Stimulated activated naive CD8-positive, alpha-beta T cell treated with anti-CD3 and anti-CD28 coated beads, Interleukin-15, Interleukin-2, amounts not matched to agents 100 ng/mL and 50 ng/mL, for 24 hours (primary cell): ENCODE measurements at regions not wholly inside any gene's neighbourhood (a gene's known extent, or its start where the extent isn't known, plus 50 kb on each side); places are given as distances from the start of the nearest gene placed in this dataset.

ENCODE experiments used
- H3K27ac Mint-ChIP-seq: one replicate; pipeline ENCODE4 v1.8.0; 2021; ENCODE audit warnings: mild to moderate bottlenecking, mixed read lengths
- H3K27me3 Mint-ChIP-seq: one replicate; pipeline ENCODE4 v1.8.0; 2021; ENCODE audit warnings: mixed read lengths
- H3K36me3 Mint-ChIP-seq: one replicate; pipeline ENCODE4 v1.8.0; 2021; ENCODE audit warnings: low read depth, mixed read lengths
- H3K4me1 Mint-ChIP-seq: one replicate; pipeline ENCODE4 v1.8.0; 2021; ENCODE audit warnings: low read depth, mixed read lengths
- H3K4me3 Mint-ChIP-seq: one replicate; pipeline ENCODE4 v1.8.0; 2021; ENCODE audit warnings: mild to moderate bottlenecking, mixed read lengths
- H3K9me3 Mint-ChIP-seq: one replicate; pipeline ENCODE4 v1.8.0; 2021; ENCODE audit warnings: mixed read lengths

- no peak overlapping the region for H3K27ac Mint-ChIP-seq
- no peaks in the 10 kb centered on the region for H3K27me3 Mint-ChIP-seq
- H3K4me1 Mint-ChIP-seq = no peaks in the 10 kb centered on the region
- H3K9me3 Mint-ChIP-seq = peaks cover 18% of the 10 kb centered on the region
- no peak overlapping the region for H3K4me3 Mint-ChIP-seq
- H3K36me3 Mint-ChIP-seq = no peaks in the 10 kb centered on the region
Observed at GRCh38 chr13:90542959-90543505, 804.5 kb upstream of the MIR17HG start.

- Mint-ChIP-seq H3K27me3 (no peaks in the 10 kb centered on the region), H3K4me3 (no peak overlapping the region), H3K9me3 (peaks cover 30% of the 10 kb centered on the region), H3K36me3 (no peaks in the 10 kb centered on the region), H3K27ac (no peak overlapping the region), H3K4me1 (no peaks in the 10 kb centered on the region)
Observed at GRCh38 chr13:90545070-90545840, 802.2 kb upstream of the MIR17HG start.

- no peak overlapping the region for H3K4me3 Mint-ChIP-seq
- H3K9me3 Mint-ChIP-seq = peaks cover 36% of the 10 kb centered on the region
- H3K27me3 Mint-ChIP-seq = no peaks in the 10 kb centered on the region
- no peaks in the 10 kb centered on the region for H3K36me3 Mint-ChIP-seq
- H3K27ac Mint-ChIP-seq = no peak overlapping the region
- H3K4me1 Mint-ChIP-seq = no peaks in the 10 kb centered on the region
Observed at GRCh38 chr13:90547272-90547790, 800.2 kb upstream of the MIR17HG start.

- H3K4me1 Mint-ChIP-seq = no peaks in the 10 kb centered on the region
Observed at GRCh38 chr13:90551253-90551652, 796.2 kb upstream of the MIR17HG start.

GRCh38 chr13:90552702-90553101 lies 794.8 kb upstream of the MIR17HG start:
- H3K4me1 Mint-ChIP-seq = no peaks in the 10 kb centered on the region
- no peak overlapping the region for H3K4me3 Mint-ChIP-seq
- H3K27ac Mint-ChIP-seq = no peak overlapping the region

More at GRCh38 chr13:90551253-90551652, 796.2 kb upstream of the MIR17HG start:
- no peaks in the 10 kb centered on the region for H3K36me3 Mint-ChIP-seq
- H3K27ac Mint-ChIP-seq = no peak overlapping the region
- peaks cover 43% of the 10 kb centered on the region for H3K9me3 Mint-ChIP-seq
- no peak overlapping the region for H3K4me3 Mint-ChIP-seq
- no peaks in the 10 kb centered on the region for H3K27me3 Mint-ChIP-seq

GRCh38 chr13:90553159-90553558 lies 794.3 kb upstream of the MIR17HG start:
- no peaks in the 10 kb centered on the region for H3K36me3 Mint-ChIP-seq
- H3K27ac Mint-ChIP-seq = no peak overlapping the region
- no peaks in the 10 kb centered on the region for H3K27me3 Mint-ChIP-seq
- peaks cover 37% of the 10 kb centered on the region for H3K9me3 Mint-ChIP-seq
- H3K4me1 Mint-ChIP-seq = no peaks in the 10 kb centered on the region
- H3K4me3 Mint-ChIP-seq = no peak overlapping the region

More at GRCh38 chr13:90552702-90553101, 794.8 kb upstream of the MIR17HG start:
- Mint-ChIP-seq H3K36me3 (no peaks in the 10 kb centered on the region), H3K9me3 (peaks cover 39% of the 10 kb centered on the region), H3K27me3 (no peaks in the 10 kb centered on the region)

GRCh38 chr13:90557626-90558025 lies 789.9 kb upstream of the MIR17HG start:
- Mint-ChIP-seq H3K9me3 (peaks cover 35% of the 10 kb centered on the region), H3K4me3 (no peak overlapping the region), H3K4me1 (no peaks in the 10 kb centered on the region), H3K27ac (no peak overlapping the region), H3K36me3 (no peaks in the 10 kb centered on the region), H3K27me3 (no peaks in the 10 kb centered on the region)

GRCh38 chr13:90562443-90562842 lies 785.0 kb upstream of the MIR17HG start:
- H3K4me3 Mint-ChIP-seq = no peak overlapping the region
- peaks cover 30% of the 10 kb centered on the region for H3K9me3 Mint-ChIP-seq
- no peaks in the 10 kb centered on the region for H3K36me3 Mint-ChIP-seq
- no peak overlapping the region for H3K27ac Mint-ChIP-seq
- H3K27me3 Mint-ChIP-seq = no peaks in the 10 kb centered on the region
- H3K4me1 Mint-ChIP-seq = no peaks in the 10 kb centered on the region

- Mint-ChIP-seq H3K36me3 (no peaks in the 10 kb centered on the region), H3K4me1 (no peaks in the 10 kb centered on the region), H3K27ac (no peak overlapping the region), H3K9me3 (peaks cover 15% of the 10 kb centered on the region), H3K4me3 (no peak overlapping the region), H3K27me3 (no peaks in the 10 kb centered on the region)
Observed at GRCh38 chr13:90564096-90564495, 783.4 kb upstream of the MIR17HG start.

GRCh38 chr13:90564566-90564965 lies 782.9 kb upstream of the MIR17HG start:
- H3K27ac Mint-ChIP-seq = no peak overlapping the region
- H3K9me3 Mint-ChIP-seq = peaks cover 12% of the 10 kb centered on the region
- no peak overlapping the region for H3K4me3 Mint-ChIP-seq
- no peaks in the 10 kb centered on the region for H3K36me3 Mint-ChIP-seq
- no peaks in the 10 kb centered on the region for H3K27me3 Mint-ChIP-seq
- H3K4me1 Mint-ChIP-seq = no peaks in the 10 kb centered on the region

GRCh38 chr13:90565985-90566713 lies 781.3 kb upstream of the MIR17HG start:
- no peak overlapping the region for H3K27ac Mint-ChIP-seq
- H3K4me1 Mint-ChIP-seq = no peaks in the 10 kb centered on the region
- H3K4me3 Mint-ChIP-seq = no peak overlapping the region
- no peaks in the 10 kb centered on the region for H3K27me3 Mint-ChIP-seq
- H3K9me3 Mint-ChIP-seq = peaks cover 12% of the 10 kb centered on the region
- no peaks in the 10 kb centered on the region for H3K36me3 Mint-ChIP-seq

- Mint-ChIP-seq H3K36me3 (no peaks in the 10 kb centered on the region), H3K27ac (no peak overlapping the region), H3K27me3 (no peaks in the 10 kb centered on the region), H3K9me3 (peaks cover 8% of the 10 kb centered on the region), H3K4me3 (no peak overlapping the region), H3K4me1 (no peaks in the 10 kb centered on the region)
Observed at GRCh38 chr13:90568165-90568564, 779.3 kb upstream of the MIR17HG start.

- no peaks in the 10 kb centered on the region for H3K4me1 Mint-ChIP-seq
- no peaks in the 10 kb centered on the region for H3K36me3 Mint-ChIP-seq
- H3K27ac Mint-ChIP-seq = no peak overlapping the region
- no peaks in the 10 kb centered on the region for H3K27me3 Mint-ChIP-seq
- peaks cover 12% of the 10 kb centered on the region for H3K9me3 Mint-ChIP-seq
- H3K4me3 Mint-ChIP-seq = no peak overlapping the region
Observed at GRCh38 chr13:90576067-90576466, 771.4 kb upstream of the MIR17HG start.

- H3K4me3 Mint-ChIP-seq = no peak overlapping the region
- no peaks in the 10 kb centered on the region for H3K4me1 Mint-ChIP-seq
- no peaks in the 10 kb centered on the region for H3K36me3 Mint-ChIP-seq
- H3K27me3 Mint-ChIP-seq = no peaks in the 10 kb centered on the region
- no peak overlapping the region for H3K27ac Mint-ChIP-seq
- peaks cover 12% of the 10 kb centered on the region for H3K9me3 Mint-ChIP-seq
Observed at GRCh38 chr13:90577726-90578125, 769.8 kb upstream of the MIR17HG start.

GRCh38 chr13:90585392-90585791 lies 762.1 kb upstream of the MIR17HG start:
- Mint-ChIP-seq H3K27me3 (no peaks in the 10 kb centered on the region), H3K4me3 (no peak overlapping the region), H3K4me1 (no peaks in the 10 kb centered on the region), H3K27ac (no peak overlapping the region), H3K36me3 (no peaks in the 10 kb centered on the region), H3K9me3 (peaks cover 14% of the 10 kb centered on the region)
